ENCODE measurements at regions not wholly inside any gene's neighbourhood (a gene's known extent, or its start where the extent isn't known, plus 50 kb on each side); places are given as distances from the start of the nearest gene placed in this dataset.
A peak's percentile ranks its signal among the peaks of the same experiment; 100 is the strongest.

GRCh38 chr13:48888613-48889012 is 87.1 kb upstream of the FNDC3A start:
- DNase-seq (ENCODE audit: low read depth), result no peak

- peak; percentile 18 for DNase-seq (ENCODE audit: low read depth)
Observed at GRCh38 chr13:48890391-48890790, 85.3 kb upstream of the FNDC3A start.

DNA sequence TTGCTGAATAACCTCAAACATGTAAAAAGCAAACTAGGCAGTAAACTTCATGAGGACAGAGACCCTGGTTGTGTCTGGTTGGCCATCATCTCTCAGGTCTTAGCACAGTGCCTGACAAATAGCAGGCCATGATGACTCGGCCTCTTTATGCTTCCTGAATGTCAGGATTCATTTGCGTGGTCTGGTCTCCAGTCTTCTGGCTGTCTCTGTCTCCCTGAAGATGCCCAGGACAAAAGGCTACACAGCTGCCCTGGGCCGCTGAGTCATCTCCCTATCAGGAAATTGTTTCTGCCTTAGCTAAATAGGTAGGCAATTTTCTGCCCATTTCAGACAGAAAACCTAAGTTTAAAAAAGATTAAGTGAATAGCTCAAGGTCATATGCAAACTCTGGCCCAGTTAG is 84.1 kb upstream of the FNDC3A start:
- peak; percentile 80 for DNase-seq (ENCODE audit: low read depth)

- peak; percentile 95 for DNase-seq (ENCODE audit: low read depth)
Observed at GRCh38 chr13:48892053-48892687, 83.5 kb upstream of the FNDC3A start.

GRCh38 chr13:48892688-48893075 is 83.0 kb upstream of the FNDC3A start:
- DNase-seq (ENCODE audit: low read depth), result no peak

GRCh38 chr13:48896312-48896711 is 79.4 kb upstream of the FNDC3A start:
- DNase-seq (ENCODE audit: low read depth), result peak; percentile 92

GRCh38 chr13:48901781-48902180 is 73.9 kb upstream of the FNDC3A start:
- no peak for DNase-seq (ENCODE audit: low read depth)

GRCh38 chr13:48902368-48902767 is 73.3 kb upstream of the FNDC3A start:
- peak; percentile 61 for DNase-seq (ENCODE audit: low read depth)

DNA sequence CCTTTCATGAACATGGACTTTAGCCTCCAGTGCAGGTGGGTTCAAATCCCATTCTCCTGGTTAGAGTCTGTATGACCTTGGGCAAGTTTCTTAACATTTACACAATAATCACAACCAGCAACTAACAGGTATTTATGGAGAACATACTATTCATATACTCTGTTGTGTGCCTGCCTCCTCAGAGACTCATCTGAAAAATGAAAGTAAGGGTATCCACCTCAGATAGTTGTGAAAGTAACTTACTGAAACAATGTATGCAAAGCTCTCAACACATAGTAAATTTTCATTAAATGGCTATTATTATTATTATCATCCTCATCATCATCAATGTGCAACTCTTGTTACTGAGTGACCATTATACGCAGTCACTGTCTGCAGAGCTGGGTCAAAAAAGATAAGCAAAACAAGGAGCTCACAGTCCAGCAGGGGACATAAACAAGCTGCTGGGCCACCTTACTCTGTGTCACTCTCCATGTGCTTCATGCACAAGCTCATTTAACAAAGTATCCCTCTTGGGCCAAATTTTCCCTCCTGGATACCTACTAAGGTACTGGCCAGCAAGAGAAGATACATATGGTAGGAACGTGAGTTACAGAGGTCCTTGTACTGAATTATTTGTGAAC is 70.9 kb upstream of the FNDC3A start:
- no peak for DNase-seq (ENCODE audit: low read depth)

GRCh38 chr13:48906200-48906599 is 69.5 kb upstream of the FNDC3A start:
- no peak for DNase-seq (ENCODE audit: low read depth)

GRCh38 chr13:48908381-48909055 is 67.2 kb upstream of the FNDC3A start:
- DNase-seq (ENCODE audit: low read depth), result peak; percentile 35

DNA sequence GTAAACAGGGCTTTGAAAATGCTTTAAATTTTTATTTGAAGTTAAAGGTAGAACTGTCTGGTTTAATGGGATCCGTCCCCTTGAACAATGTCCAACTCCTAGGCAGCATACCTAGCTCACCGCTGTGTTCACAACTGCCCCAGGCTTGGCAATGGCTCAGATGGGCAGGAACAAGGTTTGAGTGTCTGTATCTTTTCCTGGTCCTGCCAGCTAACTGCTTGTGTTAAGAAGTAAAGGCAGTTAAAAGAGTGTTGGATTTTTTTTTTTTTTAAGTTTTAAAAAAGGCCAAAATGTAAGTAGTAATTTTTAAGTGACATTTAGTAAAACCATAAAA is 66.7 kb upstream of the FNDC3A start:
- DNase-seq (ENCODE audit: low read depth), result no peak

- no peak for DNase-seq (ENCODE audit: low read depth)
Observed at GRCh38 chr13:48910686-48911085, 65.0 kb upstream of the FNDC3A start.

- DNase-seq (ENCODE audit: low read depth), result no peak
Observed at GRCh38 chr13:48919751-48920150, 56.0 kb upstream of the FNDC3A start.

DNA sequence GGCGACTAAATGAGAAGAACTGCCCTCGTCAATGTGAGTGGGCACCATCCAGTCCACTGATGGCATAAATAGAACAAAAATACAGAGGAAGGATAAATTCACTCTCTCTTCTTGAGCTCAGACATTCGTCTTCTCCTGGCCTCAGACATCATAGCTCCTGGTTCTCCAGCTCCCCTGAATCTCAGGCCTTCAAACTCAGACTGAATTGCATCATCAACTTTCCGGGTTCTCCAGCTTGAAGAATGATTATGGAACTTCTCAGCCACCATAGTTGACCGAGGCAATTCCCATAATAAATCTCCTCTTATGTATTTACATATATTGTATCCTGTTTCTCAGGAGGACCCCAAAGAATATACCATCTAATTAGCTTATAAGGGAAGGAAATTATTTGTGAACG is 55.0 kb upstream of the FNDC3A start:
- no peak for DNase-seq (ENCODE audit: low read depth)

- no peak for DNase-seq (ENCODE audit: low read depth)
Observed at GRCh38 chr13:48923376-48923775, 52.3 kb upstream of the FNDC3A start.

- no peak for DNase-seq (ENCODE audit: low read depth)
Observed at GRCh38 chr13:48925001-48925400, 50.7 kb upstream of the FNDC3A start.

Measured in iris pigment epithelial cell (primary cell).